ENCODE measurements at regions not wholly inside any gene's neighbourhood (a gene's known extent, or its start where the extent isn't known, plus 50 kb on each side); places are given as distances from the start of the nearest gene placed in this dataset.

DNA sequence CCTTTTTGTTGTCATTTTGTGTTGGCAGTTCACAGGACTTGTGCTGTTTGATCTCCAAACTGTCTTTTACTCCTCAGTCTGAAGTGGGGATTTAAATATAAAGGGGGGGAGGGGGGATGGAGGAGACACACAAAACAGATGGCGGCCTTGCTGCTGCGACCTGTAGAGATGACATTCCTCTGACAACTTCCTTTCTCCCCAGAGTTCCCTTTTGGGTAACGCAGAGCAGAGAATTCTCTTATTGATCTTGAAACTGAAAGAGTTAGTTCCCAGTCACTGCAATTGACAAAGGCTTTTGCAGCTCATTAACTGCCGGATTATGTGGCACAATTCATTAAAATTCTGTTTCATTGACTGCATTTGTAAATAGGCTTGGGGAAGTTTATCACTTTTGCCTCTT, 279.3 kb downstream of the TSN start:
- CTCF ChIA-PET (ENCODE audit: low intra/inter-chr PET ratio): no interaction called here
- intact Hi-C loops (cut with micrococcal nuclease): no loop called here
- POLR2A ChIA-PET: no interaction called here

More for the DNA sequence above, 279.3 kb downstream of the TSN start:
- no peak for TF ChIP-seq FOXM1 (IDR thresholded peaks at IDR 0.05; ENCODE audit: low read depth)
- no peak for TF ChIP-seq FOXM1 (CRISPR knock-in tag; IDR thresholded peaks at IDR 0.05; ENCODE audit: low read depth)
- TF ChIP-seq USF2 (CRISPR knock-in tag; IDR thresholded peaks at IDR 0.05): no peak
- no peak for TF ChIP-seq ZNF695 (CRISPR knock-in tag; IDR thresholded peaks at IDR 0.05)
- no peak for TF ChIP-seq PCBP1 (IDR thresholded peaks at IDR 0.05; ENCODE audit: low read depth, low read length, poor library complexity, severe bottlenecking)
- TF ChIP-seq ARID2 (IDR thresholded peaks at IDR 0.05): no peak
- TF ChIP-seq ZNF644 (tag; IDR thresholded peaks at IDR 0.05; ENCODE audit: low read depth): no peak
- TF ChIP-seq KLF10 (CRISPR knock-in tag; IDR thresholded peaks at IDR 0.05): no peak
- no peak for TF ChIP-seq CBFB (CRISPR knock-in tag; IDR thresholded peaks at IDR 0.05)
- no peak for TF ChIP-seq NR4A1 (CRISPR knock-in tag; IDR thresholded peaks at IDR 0.05)
- TF ChIP-seq NR4A1 (tag; IDR thresholded peaks at IDR 0.05): no peak
- TF ChIP-seq KLF16 (IDR thresholded peaks at IDR 0.05): no peak
- TF ChIP-seq OTX1 (CRISPR knock-in tag; IDR thresholded peaks at IDR 0.05): no peak
- TF ChIP-seq ZBTB5 (IDR thresholded peaks at IDR 0.05): no peak
- TF ChIP-seq CHAMP1 (IDR thresholded peaks at IDR 0.05): no peak
- no peak for TF ChIP-seq MEF2D (tag; conservative IDR thresholded peaks at IDR 0.05; ENCODE audit: low read depth)
- Histone ChIP-seq H3K9ac (ENCODE audit: insufficient read depth in 1 of 2, low read depth in 2 of 2, low read length in 2 of 2) (no peak overlapping the region), H3K36me3 (ENCODE audit: control insufficient read depth, insufficient read depth, low read length) (no peaks in the 10 kb centered on the region), H3K4me2 (ENCODE audit: insufficient read depth, low read length) (no peak overlapping the region), H3K9me3 (replicated peaks; ENCODE audit: control insufficient read depth, insufficient read depth, low read depth, low read length) (no peaks in the 10 kb centered on the region), H3K4me1 (replicated peaks in 1 of 2; ENCODE audit: control insufficient read depth in 2 of 2, insufficient read depth in 2 of 2, low read length in 2 of 2) (no peaks in the 10 kb centered on the region), H3K9me1 (ENCODE audit: control insufficient read depth, insufficient read depth, low read length) (no peaks in the 10 kb centered on the region), H3K79me2 (ENCODE audit: control insufficient read depth, insufficient read depth, low read length) (no peaks in the 10 kb centered on the region), H3K4me3 (no peak overlapping the region), H4K20me1 (replicated peaks; ENCODE audit: control insufficient read depth, insufficient read depth, low read length) (no peaks in the 10 kb centered on the region), H2AFZ (ENCODE audit: low read depth, low read length) (no peak overlapping the region), H3K27ac (ENCODE audit: extremely low read depth, low read depth, low read length) (no peak overlapping the region), H3K27me3 (ENCODE audit: control insufficient read depth in 2 of 2, insufficient read depth in 2 of 2, low read length in 2 of 2) (peaks cover 0 to 20% of the 10 kb centered on the region in 2 experiments; a peak in 3 of 5 replicates)
- WGBS (ENCODE audit: insufficient coverage, low coverage, missing lambda C conversion rate): 0% methylated on average over 4 of the region's 4 CpGs
- ATAC-seq: no peak
- no peak for DNase-seq (ENCODE audit: extremely low read depth in 1 of 4, low spot score in 3 of 4)
- no TSS peak for BruUV-seq (replicated peaks)
- FAIRE-seq: no peak
- in situ Hi-C loops (cut with MboI): no loop called here
